ENCODE measurements at regions not wholly inside any gene's neighbourhood (a gene's known extent, or its start where the extent isn't known, plus 50 kb on each side); places are given as distances from the start of the nearest gene placed in this dataset.
A peak's percentile ranks its signal among the peaks of the same experiment; 100 is the strongest.

DNA sequence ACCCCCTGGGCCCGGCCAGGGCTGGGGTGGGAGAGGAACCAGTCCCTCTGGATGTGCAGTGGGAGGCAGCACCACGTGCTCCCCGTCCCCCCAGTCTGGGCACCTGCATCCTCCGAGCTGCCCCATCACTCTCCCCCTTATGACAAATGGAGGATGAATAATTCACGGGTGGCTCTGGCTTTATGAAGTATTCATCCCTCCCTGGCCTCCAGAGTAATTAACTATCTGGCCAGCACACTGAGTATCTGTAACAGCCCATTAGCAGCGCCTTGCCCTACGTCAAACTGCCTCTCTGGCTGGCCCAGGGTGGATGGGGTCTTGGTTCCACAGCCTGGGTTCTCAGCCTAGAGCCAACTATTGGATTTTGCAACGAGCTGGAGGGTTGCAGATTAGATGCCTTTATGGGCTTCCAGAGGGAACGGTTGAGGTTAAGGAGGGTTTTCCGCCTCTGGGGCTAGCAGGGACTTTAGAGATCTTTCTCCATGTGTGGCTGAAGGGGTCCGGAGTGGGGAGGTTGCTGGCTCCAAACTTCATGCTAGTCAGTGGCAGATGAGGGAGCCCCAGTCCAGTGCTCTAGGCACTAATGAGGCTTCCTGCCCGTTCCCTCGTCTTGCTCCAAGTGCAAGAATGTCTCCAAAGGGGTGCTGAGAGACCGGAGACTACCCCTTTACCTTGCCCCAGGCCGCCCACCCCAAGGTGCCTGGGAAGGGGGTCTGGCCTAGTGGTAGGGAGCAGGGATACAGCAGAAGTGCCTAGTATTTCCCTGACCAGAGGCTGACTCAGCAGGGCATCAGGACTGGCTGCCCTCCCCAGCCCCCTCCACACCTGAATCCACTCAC lies 53.5 kb upstream of the MLN start:
- ATAC-seq, result no peak
- Histone ChIP-seq H3K27me3 (ENCODE audit: insufficient read depth in 3 of 3, low read length in 2 of 3) (peaks cover 0 to 11% (median 0%) of the 10 kb centered on the region in 3 donors), H3K4me3 (no peak overlapping the region), H3K9me3 (no peaks in the 10 kb centered on the region), H3K27ac (no peak overlapping the region), H3K36me3 (ENCODE audit: insufficient read depth in 1 of 2, low read depth in 1 of 2) (no peaks in the 10 kb centered on the region), H3K4me1 (no peaks in the 10 kb centered on the region)
- TF ChIP-seq, protein P1, sequence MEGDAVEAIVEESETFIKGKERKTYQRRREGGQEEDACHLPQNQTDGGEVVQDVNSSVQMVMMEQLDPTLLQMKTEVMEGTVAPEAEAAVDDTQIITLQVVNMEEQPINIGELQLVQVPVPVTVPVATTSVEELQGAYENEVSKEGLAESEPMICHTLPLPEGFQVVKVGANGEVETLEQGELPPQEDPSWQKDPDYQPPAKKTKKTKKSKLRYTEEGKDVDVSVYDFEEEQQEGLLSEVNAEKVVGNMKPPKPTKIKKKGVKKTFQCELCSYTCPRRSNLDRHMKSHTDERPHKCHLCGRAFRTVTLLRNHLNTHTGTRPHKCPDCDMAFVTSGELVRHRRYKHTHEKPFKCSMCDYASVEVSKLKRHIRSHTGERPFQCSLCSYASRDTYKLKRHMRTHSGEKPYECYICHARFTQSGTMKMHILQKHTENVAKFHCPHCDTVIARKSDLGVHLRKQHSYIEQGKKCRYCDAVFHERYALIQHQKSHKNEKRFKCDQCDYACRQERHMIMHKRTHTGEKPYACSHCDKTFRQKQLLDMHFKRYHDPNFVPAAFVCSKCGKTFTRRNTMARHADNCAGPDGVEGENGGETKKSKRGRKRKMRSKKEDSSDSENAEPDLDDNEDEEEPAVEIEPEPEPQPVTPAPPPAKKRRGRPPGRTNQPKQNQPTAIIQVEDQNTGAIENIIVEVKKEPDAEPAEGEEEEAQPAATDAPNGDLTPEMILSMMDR (IDR thresholded peaks at IDR 0.05), result no peak
- intact Hi-C loops (cut with DNase I), result no loop called here
- WGBS, 3 donors, result 70 to 74% (median 71%) methylated on average over 15 of the region's 15 CpGs
- no peak for DNase-seq

DNA sequence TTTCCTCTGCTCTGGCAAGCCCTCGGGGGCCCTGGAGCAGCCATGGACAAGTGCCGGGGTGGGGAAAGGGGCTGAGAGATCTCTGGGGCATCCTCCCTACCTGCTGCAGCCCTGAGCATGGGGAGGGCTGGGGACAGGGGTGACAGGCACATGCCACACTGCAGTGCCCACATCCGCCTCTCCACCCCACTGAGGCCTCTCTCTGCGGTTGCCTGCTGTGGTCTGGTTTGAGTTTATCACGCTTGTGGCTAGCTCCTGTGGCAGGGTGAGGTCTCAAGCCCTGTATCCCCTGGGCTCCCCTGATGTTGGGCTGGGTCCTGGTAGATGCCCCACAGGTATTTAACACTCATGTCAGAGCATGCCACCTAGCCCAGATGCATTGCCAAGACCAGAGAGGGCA lies 52.9 kb upstream of the MLN start:
- DNase-seq (no peak), ATAC-seq (no peak)
- 83 to 96% (median 90%) methylated on average over 5 of the region's 5 CpGs for WGBS, 3 donors
- Histone ChIP-seq H3K36me3 (ENCODE audit: insufficient read depth in 1 of 2, low read depth in 1 of 2) (no peaks in the 10 kb centered on the region), H3K4me3 (no peak overlapping the region), H3K4me1 (no peaks in the 10 kb centered on the region), H3K27me3 (ENCODE audit: insufficient read depth in 3 of 3, low read length in 2 of 3) (peaks cover 0 to 8% (median 0%) of the 10 kb centered on the region in 3 donors), H3K27ac (no peak overlapping the region), H3K9me3 (no peaks in the 10 kb centered on the region)
- TF ChIP-seq, protein P1 (IDR thresholded peaks at IDR 0.05), result no peak
- intact Hi-C loops (cut with DNase I), result no loop called here

DNA sequence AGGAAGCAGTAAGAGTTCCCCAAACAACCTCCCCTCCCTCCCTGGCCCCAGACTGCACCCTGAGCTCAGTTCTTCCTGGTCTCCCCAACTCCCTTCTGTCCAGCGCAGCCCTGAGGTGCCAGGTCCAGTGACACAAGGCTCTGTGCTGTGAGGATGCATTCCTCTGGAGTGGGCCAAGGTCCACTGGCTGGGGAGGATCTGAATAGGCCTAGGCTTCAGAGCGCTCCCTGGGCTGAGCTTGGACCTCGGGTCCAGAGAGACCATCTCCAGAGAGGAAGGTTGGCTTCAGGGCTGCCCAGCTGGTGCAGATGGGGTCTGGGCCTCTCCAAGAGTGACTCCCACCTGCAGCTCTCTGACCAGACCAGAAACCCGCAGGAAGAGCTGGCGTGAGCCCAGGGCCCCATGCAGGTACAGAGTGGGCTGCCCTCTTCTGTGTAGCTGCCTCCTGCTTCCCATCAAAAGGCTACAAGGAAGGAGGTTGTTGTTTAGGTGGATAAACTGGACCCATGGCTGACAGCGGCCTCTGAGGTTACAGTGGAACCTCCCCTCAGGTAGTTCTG lies 52.3 kb upstream of the MLN start:
- no peak overlapping the region for H3K4me3 ChIP-seq
- H3K9me3 ChIP-seq, result no peaks in the 10 kb centered on the region
- TF ChIP-seq, protein P1 (IDR thresholded peaks at IDR 0.05), result no peak
- no peaks in the 10 kb centered on the region for H3K4me1 ChIP-seq
- H3K27ac ChIP-seq, result no peak overlapping the region
- DNase-seq, result no peak
- no peak for ATAC-seq
- intact Hi-C loops (cut with DNase I), result no loop called here
- WGBS, 3 donors, result 70 to 93% (median 90%) methylated on average over 5 to 6 of the region's 6 CpGs
- H3K36me3 ChIP-seq (ENCODE audit: insufficient read depth in 1 of 2, low read depth in 1 of 2), result no peaks in the 10 kb centered on the region
- peaks cover 0 to 8% (median 0%) of the 10 kb centered on the region in 3 donors for H3K27me3 ChIP-seq (ENCODE audit: insufficient read depth in 3 of 3, low read length in 2 of 3)

DNA sequence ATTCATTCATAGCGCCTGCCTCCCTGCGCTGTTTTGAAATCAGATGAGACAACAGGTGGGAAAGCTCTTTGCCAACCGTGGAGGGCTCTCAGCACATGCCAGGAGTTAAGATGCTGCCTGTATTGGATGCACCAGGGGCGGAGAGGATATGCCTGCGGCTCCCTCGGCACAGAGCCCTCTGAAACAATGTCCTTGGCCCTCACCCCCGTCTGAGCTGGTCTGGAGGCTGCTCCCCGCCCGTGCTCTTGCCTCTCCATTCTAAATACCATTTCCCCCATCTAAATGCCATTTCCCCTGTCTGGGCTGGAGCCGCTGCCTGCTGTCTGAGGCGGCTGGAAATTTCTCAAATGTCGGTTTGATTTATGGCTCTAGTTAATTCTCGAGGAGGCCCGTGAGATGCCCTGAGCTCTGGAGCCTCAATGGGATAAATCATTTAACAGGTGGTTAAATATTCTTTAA lies 50.8 kb upstream of the MLN start:
- Histone ChIP-seq H3K9me3 (no peaks in the 10 kb centered on the region), H3K27me3 (ENCODE audit: insufficient read depth in 3 of 3, low read length in 2 of 3) (no peaks in the 10 kb centered on the region), H3K4me3 (no peak overlapping the region), H3K27ac (no peak overlapping the region), H3K4me1 (no peaks in the 10 kb centered on the region), H3K36me3 (ENCODE audit: insufficient read depth in 1 of 2, low read depth in 1 of 2) (no peaks in the 10 kb centered on the region)
- TF ChIP-seq, protein P1 (IDR thresholded peaks at IDR 0.05), result no peak
- DNase-seq (peak in 1 of 2 donors; percentile 48), ATAC-seq (peak; percentile 79 to 88 (median 82))
- 17 to 22% (median 20%) methylated on average over 14 of the region's 14 CpGs for WGBS, 3 donors
- intact Hi-C loops (cut with DNase I), result no loop called here

Measured in psoas muscle (tissue), 7 donors.